GM19397 (cell line): ENCODE measurements at regions not wholly inside any gene's neighbourhood (a gene's known extent, or its start where the extent isn't known, plus 50 kb on each side); places are given as distances from the start of the nearest gene placed in this dataset.
"Not testable (repeated sequence)": the region's sequence is repeated elsewhere in the genome, so short reads cannot be mapped to it uniquely, and the experiment has no call there.

Experiments used
- ATAC-seq: cut with Tn5 transposase; IDR thresholded peaks from one replicate; pipeline ENCODE4 v1.9.1; 2021; ENCODE audit warnings: mild to moderate bottlenecking, moderate library complexity; ENCODE audit not compliant: unreplicated experiment

DNA sequence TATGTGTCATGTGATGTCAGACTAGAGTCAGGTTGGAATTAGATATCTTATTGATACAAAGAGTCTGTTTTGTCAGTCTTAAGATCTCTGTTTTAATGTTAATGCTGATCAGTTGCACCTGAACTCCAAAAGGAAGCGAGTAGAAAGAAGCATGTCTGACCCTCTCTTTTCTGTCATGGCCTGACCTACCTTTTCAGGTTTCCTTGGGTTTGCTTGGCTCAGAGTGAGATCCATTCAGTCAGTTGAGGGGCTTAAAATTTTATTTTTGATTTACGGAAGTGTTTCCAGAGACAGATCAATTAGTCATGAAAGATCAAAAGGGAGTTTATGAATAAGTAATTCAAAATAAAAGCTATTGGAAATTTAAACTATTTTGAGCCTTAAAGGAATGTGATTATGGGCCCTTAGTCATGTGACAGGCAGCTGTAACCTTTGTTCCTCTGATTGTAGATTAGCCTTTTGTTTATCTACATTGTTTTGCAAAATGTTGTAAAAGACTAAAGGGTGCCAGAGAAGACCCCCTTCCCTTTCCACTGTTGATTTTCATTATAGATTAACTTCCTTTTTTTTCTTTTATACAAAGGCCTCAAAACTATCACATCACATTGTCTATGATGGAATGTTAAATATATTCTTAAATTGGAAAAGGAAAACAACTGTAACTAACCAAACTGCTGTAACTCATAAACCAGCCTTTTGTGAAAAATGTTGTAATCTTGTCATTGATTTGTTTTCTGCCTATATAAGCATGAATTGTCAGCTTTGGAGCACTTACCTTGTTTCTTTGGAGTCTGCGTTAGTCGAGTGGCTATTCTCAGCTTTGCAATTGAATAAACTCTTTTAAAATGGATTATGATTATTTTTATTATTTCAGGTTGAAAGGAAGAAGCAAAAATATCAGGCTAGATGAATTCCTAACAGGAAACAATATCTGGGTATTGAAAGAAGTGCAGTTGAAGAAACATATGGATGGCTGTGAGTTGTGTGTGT is 195.5 kb upstream of the MBL2 start:
- ATAC-seq, result no peak

DNA sequence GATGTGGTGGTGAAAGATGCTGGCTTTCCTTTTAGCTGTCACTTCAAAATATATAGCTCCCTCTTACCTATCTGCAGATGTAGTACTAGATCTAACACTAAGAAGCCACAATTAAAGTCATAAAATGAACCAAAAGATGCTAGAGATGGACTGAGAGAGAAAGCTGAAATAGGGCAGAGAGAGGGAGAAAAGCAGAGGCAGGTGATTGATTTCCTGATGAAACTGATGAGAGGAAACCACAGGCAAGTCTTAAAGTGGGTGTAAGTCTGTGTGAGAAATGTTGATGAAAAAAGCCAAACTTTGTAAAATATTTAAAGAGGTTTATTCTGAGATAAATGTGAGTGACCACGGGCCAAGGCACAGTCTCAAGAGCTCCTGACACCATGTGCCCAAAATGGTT is 194.3 kb upstream of the MBL2 start:
- ATAC-seq, result no peak

DNA sequence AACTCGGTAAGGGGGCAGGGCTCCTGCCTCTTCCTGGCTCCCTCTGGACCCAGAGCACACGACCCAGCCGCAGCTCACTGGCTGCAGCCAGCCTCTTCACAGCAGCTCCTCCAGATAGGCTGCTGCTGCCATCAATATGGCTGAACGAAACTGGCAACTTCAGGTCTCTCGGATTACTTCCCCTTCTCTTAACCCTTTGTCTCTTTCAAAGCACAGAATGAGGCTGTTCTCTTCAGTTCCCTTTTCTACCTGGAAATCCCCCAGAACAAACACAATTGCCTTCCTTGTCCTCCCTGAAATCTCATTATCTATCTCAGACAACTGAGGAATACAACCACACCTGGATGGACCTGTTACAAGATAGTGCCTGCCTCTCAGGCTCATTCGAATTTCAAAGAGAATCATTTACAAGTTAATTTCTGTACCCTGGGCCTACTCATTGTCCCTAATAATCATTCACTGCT is 193.4 kb upstream of the MBL2 start:
- ATAC-seq, result peak; percentile 97

DNA sequence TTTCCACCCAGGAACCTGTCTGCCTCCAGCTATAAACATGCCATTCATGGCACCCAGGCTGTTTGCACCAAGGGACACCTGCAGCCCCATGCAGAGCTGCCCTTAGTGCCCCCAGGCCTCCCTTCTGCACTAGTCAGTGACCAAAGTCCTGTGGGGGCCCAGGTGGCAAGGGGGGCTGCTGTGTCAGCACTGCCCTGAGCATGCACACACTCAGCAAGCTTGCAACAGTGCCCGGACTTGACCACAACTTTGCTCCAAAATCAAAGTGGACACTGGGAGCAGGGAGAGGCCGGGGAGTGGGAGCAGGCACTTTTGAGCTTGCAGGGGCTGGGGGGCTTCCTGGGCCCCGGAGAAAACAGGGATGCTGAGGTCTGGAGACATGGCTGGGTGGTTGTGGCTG is 192.9 kb upstream of the MBL2 start:
- ATAC-seq, result no peak

DNA sequence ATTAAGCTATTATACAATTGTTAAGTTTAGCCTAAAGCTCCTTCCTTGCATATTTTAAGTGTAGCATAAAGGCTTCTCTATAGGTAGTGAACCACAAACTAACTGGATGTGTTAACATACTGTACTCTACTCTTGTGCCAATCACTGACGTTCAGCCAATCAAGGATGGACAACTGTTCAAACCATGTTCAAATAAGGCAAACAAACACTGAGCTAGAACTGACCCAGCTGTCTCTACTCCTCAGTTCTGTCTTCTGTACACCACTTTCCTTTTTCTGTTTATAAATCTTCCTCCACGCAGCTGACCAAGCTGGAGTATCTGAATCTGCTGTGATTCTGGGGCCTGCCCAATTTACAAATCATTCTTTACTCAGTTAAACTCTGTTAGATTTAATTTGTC is 188.7 kb upstream of the MBL2 start:
- ATAC-seq, result no peak

DNA sequence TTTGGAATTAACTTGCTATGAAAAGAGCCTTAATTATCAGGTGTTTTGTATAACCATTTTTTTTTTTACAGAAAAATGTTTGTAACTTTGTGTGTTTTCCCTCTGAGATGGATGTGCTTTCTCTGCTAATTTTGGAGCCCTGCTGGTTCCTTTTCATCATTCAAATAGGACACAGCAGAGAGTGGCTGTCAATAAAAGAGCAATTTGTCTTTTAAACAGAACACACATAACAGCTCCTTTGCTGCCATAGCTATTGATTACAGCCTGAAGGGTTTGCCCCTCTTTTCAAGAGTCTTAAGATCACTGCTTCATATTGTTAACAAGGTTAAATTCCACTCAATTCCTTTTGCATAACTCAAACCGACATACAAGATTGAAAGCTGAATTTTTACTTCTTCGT is 187.2 kb upstream of the MBL2 start:
- ATAC-seq, result no peak

DNA sequence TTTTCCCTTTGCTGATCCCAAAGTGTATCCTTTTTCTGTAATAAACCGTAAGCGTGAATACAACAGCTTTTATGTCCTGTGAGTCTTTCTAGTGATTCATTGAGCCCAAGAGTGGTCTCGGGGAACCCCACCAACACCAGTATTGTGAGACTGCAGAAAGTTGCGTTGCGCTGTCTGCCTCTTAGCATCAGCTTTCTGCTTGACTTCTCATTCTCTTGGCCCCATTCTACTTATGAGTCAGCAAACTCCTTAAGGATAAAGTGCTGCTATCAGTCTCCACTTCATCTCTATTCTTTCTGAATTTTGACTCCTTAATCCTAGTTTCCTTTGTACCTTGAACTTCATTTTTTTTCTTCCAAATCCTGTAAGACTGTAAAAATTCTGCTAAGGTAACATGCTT is 184.3 kb upstream of the MBL2 start:
- ATAC-seq, result no peak

DNA sequence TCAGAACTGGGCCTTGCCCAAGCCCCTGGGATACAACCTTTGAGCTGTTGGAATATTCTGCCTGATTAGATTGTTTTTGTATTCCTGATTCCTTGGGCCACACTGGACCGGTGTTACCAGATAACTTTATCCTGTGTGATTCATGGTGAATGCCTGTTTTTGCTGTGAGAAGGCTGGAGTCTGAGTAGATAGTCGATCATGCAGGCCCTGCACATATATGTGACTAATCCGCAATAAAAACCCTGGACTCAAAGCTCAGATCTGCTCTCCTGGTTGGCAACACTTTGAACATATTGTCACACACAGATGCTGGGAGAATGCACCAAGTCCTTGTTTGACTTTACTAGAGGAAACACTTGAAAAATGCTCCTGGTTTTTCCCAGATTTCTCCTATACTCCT is 183.9 kb upstream of the MBL2 start:
- no peak for ATAC-seq

DNA sequence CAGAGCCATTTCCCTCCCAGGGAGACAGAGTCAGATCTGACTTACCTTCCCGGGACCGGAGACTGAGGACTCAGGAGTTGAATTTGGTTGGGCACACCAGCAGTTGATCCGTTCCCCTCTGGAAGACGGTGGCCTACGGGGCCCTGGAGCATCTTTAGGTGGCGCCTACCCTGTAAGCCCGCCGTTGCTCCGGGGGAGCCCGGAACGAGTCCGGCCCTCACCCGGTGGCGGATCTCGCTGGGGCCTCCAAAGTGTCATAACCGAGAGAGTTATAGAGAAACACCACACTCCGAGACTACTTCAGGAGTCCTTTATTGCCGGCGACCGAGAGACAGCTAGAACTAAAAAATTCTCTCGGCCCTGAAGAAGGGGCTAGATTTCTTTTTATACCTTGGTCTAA is 182.8 kb upstream of the MBL2 start:
- ATAC-seq, result no peak

DNA sequence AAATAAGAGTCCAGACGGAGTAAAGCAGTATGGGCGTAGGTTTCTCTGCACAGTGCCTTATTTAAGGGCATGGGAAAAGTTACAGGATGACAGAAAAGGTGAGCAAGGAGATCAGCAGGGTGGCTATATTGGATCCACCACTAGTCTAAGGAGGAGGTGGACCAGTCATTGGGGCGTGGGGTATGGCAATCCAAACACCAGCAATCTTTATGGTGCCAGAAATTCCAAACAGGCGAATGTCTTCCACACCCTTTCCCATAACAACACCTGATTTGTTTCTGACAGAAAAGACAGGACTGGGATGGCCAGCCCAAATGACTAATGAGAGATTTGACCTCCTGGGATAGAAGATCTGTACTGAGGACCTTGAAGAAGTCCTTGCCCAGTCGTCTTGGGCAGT is 181.8 kb upstream of the MBL2 start:
- no peak for ATAC-seq

DNA sequence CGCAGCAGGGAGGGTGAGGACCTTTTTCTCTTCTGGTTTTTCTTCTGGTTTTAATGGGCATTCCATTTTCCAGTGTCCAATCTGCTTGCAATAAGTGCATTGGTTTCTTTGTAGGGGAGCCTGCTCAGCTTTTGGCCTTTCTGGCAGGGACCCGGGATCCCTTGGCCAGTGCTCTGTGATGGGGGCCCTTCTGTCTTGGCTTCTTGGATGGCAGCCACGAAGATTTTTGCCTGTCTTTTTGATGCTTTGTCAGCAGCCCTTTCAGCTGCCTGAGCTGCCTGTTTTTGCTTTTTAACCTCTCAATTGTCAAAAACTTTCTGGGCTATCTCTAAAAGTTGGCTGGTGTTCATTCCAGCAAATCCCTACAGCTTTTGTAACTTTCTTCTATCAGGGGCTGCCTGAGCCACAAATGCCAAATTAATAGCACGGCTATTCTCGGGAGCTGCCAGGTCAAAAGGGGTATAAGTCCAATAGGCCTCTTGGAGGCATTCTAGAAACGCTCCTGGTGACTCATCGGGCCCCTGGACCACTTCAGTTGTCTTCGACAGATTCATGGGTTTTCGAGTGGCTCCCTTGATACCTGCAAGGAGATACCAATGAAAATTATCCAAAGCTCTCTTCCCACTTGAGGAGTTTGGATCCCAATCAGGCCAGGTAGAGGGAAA is 179.9 kb upstream of the MBL2 start:
- no peak for ATAC-seq

DNA sequence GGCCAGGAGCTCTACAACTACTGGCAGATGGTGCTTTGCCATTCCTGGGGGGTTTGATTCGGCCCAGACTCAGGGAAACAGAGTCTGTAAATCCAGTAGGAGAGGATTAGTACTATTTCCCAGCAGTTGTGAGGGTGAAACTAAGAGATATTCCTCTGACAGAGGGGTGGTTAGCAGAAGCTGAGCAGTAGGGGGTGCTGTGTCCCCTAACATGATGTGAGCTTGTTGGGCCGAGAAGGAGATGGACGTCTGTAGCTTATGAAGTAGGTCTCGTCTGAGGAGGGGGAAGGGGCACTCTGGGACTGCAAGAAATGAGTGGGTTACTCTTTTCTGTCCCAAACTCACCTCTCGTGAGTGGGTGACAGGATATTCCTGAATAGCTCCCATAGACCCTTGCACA is 179.2 kb upstream of the MBL2 start:
- peak; percentile 95 for ATAC-seq

DNA sequence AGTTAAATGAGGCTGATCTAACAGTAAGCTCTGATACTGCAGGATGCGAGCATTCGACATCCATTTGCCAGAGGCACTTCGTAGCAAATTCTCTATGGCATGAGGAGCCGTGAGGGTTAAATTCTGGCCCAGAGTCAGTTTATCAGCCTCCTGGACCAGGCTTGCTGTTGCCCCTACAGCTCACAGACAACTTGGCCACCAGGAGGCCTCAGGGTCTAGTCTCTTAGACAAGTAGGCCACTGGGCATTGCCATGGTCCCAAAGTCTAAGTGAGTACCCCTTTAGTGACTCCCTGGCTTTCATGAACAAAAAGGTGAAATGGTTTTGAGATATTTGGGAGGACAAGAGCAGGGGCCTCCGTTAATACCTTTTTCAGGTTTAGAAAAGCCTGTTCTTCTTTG is 178.0 kb upstream of the MBL2 start:
- ATAC-seq, result no peak

DNA sequence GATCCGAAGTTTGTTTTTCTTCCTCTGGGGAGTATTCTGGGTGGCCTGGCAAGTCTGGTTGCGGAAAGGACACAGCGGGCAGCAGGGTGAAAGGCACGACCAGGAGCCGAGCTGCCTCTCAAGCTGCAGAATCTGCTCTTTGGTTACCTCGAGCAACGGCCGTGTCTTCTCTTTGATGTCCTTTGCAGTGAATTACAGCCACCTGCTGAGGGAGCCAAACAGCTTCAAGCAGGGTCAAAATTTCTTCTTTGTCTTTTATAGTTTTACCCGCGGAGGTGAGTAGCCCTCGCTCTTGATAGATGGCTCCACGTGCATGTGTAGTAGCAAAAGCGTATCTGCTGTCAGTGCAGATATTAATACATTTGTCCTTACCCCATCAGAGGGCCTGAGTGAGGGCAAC is 177.3 kb upstream of the MBL2 start:
- no peak for ATAC-seq

DNA sequence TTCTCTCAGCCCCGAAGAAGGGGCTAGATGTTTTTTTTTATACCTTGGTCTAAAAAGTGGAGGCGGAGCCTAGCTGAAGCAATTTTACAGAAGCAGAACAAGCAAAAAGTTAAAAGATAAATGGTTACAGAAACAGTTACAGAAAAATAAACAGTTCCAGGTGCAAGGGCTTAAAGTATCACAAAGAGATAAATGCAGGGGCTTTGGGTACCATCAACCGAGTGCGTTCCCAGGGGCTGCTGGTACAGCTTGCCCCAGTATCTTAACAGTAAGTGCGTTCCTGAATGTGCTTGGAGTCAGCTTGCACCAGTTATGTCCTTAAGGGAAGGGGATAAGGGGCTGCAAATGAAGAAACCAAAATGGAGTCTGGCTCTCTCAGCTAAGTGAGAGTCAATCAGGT is 173.9 kb upstream of the MBL2 start:
- no peak for ATAC-seq

DNA sequence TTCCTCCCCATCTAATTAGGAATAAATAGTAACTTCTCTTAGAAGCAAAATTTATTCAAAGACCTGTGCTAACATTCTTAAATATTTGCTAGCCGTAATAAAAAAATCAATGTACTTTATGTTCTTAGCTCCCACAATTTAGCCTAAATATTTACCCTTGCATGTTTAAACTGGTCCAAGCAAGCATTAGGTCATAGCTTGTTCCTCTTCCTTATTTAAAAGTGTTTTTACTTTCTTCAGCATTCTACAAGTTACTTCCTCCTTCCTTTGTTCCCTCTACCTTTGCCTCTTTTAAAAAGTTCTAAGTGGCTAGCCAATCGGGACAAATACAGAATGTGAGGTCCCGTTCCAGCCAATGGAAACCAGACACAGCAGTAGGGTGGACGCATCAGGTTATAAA is 172.9 kb upstream of the MBL2 start:
- ATAC-seq, result not testable (repeated sequence)

DNA sequence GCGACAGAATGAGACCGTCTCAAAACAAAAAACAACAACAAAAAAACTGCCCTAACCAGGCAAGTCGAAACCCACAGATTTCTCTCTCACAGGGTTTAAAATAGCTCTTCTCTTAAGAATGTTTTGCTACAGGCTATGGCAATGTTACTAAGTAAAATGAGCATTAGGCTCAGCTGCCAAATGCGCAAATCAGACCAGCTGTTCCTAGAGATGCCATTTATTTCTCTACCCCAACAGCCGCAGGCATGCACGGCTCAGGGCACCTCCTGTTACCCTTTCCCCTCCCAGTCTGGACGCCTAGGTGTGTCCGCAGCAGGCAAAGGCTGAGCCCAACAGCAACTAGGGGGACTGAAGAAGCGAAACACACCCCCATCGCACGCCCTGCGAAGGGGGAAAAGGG is 168.3 kb upstream of the MBL2 start:
- no peak for ATAC-seq

DNA sequence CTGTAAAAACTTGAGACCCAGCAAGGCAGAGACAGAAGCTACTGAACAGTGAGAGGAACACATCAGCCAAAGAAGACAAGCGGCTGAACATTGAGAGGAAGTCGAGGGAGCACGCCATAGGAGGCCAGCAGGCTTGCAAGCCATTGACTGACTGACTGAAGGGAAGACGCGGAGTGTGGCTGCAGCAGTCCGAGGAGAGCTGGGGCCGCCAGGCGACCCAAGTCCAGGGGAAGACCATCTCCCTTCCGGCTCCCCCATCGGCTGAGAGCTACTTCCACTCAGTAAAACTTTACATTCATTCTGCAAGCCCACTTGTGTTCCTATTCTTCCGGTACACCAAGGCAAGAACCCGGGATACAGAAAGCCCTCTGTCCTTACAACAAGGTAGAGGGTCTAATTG is 167.3 kb upstream of the MBL2 start:
- ATAC-seq, result no peak

DNA sequence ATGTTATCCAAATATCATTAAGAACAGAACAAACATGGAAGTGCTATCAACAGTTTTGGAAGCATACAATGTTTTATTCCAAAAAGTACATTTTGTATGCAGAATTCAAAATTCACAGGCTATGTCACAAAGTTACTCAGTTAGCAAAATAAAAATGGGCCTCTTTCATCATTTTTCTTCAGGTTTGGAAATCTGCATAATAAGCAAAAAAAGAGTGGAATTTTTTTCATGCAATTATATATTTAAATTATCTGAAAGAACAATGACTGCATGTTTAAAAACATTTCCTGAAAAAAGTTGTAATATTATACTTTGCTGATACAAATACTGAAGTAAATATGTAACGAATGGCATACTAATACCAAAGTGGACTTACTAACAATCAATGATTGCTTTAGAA is 161.2 kb upstream of the MBL2 start:
- no peak for ATAC-seq

DNA sequence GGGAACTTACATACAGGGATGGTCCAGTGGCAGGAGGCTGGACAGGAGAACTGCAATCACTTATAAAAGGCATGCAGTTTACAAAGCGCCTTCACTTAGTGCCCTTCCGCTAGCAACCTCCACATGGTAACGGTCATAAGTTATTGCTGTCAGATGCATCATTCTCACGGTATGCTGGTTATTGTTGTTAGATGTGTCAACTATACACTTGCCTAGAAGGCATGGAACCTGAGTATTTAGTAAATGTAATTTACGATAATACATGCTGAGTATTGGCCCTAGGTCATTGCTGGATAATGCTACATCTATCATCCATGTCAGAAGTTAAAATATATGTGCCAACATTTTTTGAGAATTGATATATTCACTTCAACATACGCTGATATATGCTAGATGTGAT is 155.1 kb upstream of the MBL2 start:
- ATAC-seq, result no peak

DNA sequence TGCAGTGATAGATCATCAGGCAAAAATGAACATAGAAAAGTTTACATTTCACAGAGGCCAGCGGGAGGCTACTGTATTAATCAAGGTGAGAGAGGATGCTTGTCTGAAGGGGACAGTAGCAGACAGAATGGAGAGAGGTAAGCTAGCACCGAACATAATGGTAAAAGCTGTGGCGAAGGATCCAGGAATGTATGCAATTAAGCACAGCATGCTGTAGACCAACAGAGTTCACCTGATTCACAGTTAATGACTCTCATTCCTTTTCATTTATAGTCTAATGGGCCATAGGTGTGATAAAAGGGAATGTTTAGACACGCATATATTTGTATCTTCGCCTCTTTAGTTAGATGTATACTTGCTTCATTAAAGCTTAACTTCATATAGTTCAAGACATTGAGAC is 150.9 kb upstream of the MBL2 start:
- ATAC-seq, result no peak

DNA sequence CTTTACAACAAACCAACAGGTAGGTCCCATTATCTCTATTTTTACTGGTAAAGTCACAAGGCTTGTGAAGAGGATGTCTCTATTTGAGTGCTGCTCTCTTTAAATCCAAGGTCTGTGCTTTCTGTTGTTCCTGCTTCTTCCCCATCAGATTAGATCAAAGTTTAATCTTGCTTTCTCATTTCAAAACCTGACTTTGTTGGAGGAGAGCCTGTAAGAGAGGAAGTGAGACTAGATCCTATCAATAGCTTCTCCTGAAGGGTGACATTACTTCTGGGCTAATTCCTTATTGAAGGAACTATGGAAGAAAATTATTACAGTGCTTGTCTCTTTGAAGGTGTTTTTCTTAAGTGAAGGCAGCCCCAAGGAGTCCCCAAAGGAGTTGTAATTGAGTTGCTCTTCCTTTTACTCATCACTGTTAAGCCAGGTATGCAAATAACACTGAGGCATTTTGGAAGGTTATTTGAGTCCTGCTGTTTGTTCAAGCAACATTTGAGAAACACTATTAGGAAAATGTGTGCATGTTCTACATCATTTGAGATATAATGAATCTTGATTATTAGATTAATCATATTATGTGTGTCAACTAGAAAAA is 146.2 kb upstream of the MBL2 start:
- no peak for ATAC-seq
